Transverse colon (tissue), 4 donors: ENCODE measurements at regions not wholly inside any gene's neighbourhood (a gene's known extent, or its start where the extent isn't known, plus 50 kb on each side); places are given as distances from the start of the nearest gene placed in this dataset.
A peak's percentile ranks its signal among the peaks of the same experiment; 100 is the strongest.

ENCODE experiments used
- DNase-seq: peaks from one replicate; pipeline ENCODE4 v3.0.0-alpha.2; 2019
- H3K27ac ChIP-seq, 4 donors: fragments of 200-600 bp; sonication (generic); 2 replicates each; pipeline ENCODE4 v1.5.1; 2016 to 2018; ENCODE audit warnings: inconsistent platforms in 4 of 4
- H3K27me3 ChIP-seq: fragments of 200-600 bp; sonication (generic); 2 replicates; pipeline ENCODE4 v1.5.1; 2017; ENCODE audit warnings: inconsistent platforms
- H3K36me3 ChIP-seq, 4 donors: fragments of 200-600 bp; sonication (generic); 2 replicates each; pipeline ENCODE4 v1.5.1; 2017 to 2019; ENCODE audit warnings: inconsistent platforms in 4 of 4
- H3K4me1 ChIP-seq, 4 donors: fragments of 200-600 bp; sonication (generic); 2 replicates each; pipeline ENCODE4 v1.5.1; 2017 to 2020; ENCODE audit warnings: inconsistent platforms in 4 of 4
- H3K4me3 ChIP-seq, 4 donors: fragments of 200-600 bp; sonication (generic); 1 replicate in 1 of 4; 2 replicates in 3 of 4; pipeline versions ENCODE4 v1.5.1 to v1.6.1; 2017 to 2019; ENCODE audit warnings: inconsistent platforms in 4 of 4
- H3K9me3 ChIP-seq, 2 donors: fragments of 200-600 bp; sonication (generic); 2 replicates each; pipeline ENCODE4 v1.5.1; 2017 to 2019; ENCODE audit warnings: inconsistent platforms in 2 of 2
- CTCF ChIP-seq, 5 experiments: fragments of 200-600 bp in 3 of 5; fragments of 450-650 bp in 2 of 5; sonication (generic) in 3 of 5; IDR thresholded peaks; 1 replicate in 2 of 5; 2 replicates in 3 of 5; pipeline ENCODE4 v1.5.1; 2016 to 2017; ENCODE audit warnings: antibody characterized with exemption in 5 of 5, inconsistent platforms in 3 of 5, mild to moderate bottlenecking in 2 of 5, moderate library complexity in 1 of 5
- EP300 ChIP-seq: sonication (generic); formaldehyde crosslinking; IDR thresholded peaks from one replicate; pipeline ENCODE4 v1.6.1; 2017; ENCODE audit warnings: antibody characterized with exemption, low read depth
- POLR2A ChIP-seq: fragments of 450-650 bp; IDR thresholded peaks from one replicate; pipeline ENCODE4 v1.6.1; 2016; ENCODE audit warnings: antibody characterized with exemption, mild to moderate bottlenecking, moderate library complexity
- POLR2AphosphoS5 ChIP-seq, 3 donors: sonication (generic); formaldehyde crosslinking; IDR thresholded peaks; one replicate each; pipeline ENCODE4 v1.6.1; 2016; ENCODE audit warnings: antibody characterized with exemption in 3 of 3
- WGBS, 2 donors: methylation state at CpG; one replicate each; pipeline ENCODE4 v1.1.5; 2018; ENCODE audit warnings: low coverage in 1 of 2; 5-methylcytosine and 5-hydroxymethylcytosine counted together
- in situ Hi-C, 4 donors: fragments of 200-750 bp; cut with MboI; loops; one replicate each; pipeline versions ENCODE4 v1.15.0 to v1.15.1; 2017; ENCODE audit warnings: low sequenced_read_pairs in 3 of 4, low pct_ligation_motif_present in 1 of 4, low pct_unique_long_range_greater_than_20kb in 1 of 4
- intact Hi-C: fragments of 100-400 bp; cut with DNase I; formaldehyde crosslinking; loops from one replicate; pipeline ENCODE4 v1.15.1; 2023; ENCODE audit warnings: low total_unique reads

- Histone ChIP-seq H3K4me3 (no peak overlapping the region), H3K36me3 (no peaks in the 10 kb centered on the region), H3K9me3 (no peaks in the 10 kb centered on the region), H3K27ac (no peak overlapping the region), H3K4me1 (no peaks in the 10 kb centered on the region), H3K27me3 (no peaks in the 10 kb centered on the region)
- WGBS, 2 donors: 83% methylated on average over 6 of the region's 6 CpGs; no CpG with 5 or more reads in 1 of the 2 donors
- intact Hi-C loops (loop anchor here (10.0 kb wide), 1 partner anchor 373 kb away; no protein-coding TSS in a partner anchor), in situ Hi-C loops (no loop called here)
- DNase-seq: no peak
- TF ChIP-seq POLR2AphosphoS5 (IDR thresholded peaks at IDR 0.05) (no peak), CTCF (IDR thresholded peaks at IDR 0.05) (no peak), POLR2A (no peak), EP300 (no peak)
These were observed 278.2 kb upstream of the RTL1 start for GRCh38 chr14:101181446-101182313.

DNA sequence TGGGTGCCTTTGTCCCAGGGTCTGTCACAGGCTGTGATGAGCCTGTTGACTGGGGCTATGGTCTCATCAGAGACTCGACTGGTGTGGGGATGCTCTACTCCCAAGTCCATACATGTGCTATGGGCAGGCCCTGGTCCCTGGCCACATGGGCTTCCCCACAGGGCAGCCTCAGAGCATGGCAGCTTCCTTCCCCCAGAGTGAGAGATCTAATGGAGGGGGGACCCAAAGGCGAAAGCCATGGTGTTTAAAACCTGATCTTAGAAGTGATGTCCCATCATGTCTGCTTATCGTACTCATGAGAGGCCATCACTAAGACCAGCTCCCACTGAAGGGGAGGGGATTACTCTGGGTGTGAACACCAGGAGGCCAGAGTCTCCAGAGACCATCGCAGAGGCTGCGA is 279.0 kb upstream of the RTL1 start:
- H3K4me1 ChIP-seq: no peaks in the 10 kb centered on the region
- no peaks in the 10 kb centered on the region for H3K36me3 ChIP-seq
- no peak for TF ChIP-seq POLR2A
- TF ChIP-seq EP300: no peak
- TF ChIP-seq CTCF (IDR thresholded peaks at IDR 0.05): no peak
- no peak for TF ChIP-seq POLR2AphosphoS5 (IDR thresholded peaks at IDR 0.05)
- H3K9me3 ChIP-seq: no peaks in the 10 kb centered on the region
- no peak for DNase-seq
- intact Hi-C loops (loop anchor here (10.0 kb wide), 1 partner anchor 372 kb away; no protein-coding TSS in a partner anchor), in situ Hi-C loops (no loop called here)
- H3K27ac ChIP-seq: no peak overlapping the region
- no peaks in the 10 kb centered on the region for H3K27me3 ChIP-seq
- H3K4me3 ChIP-seq: no peak overlapping the region
- WGBS, 2 donors: 40 to 83% methylated on average over 2 to 4 of the region's 5 CpGs

- no peak overlapping the region for H3K27ac ChIP-seq
- in situ Hi-C loops (no loop called here), intact Hi-C loops (loop anchor here (10.0 kb wide), 1 partner anchor 371 kb away; no protein-coding TSS in a partner anchor)
- no peaks in the 10 kb centered on the region for H3K9me3 ChIP-seq
- 51% methylated on average over 16 of the region's 23 CpGs; no CpG with 5 or more reads in 1 of the 2 donors for WGBS, 2 donors
- TF ChIP-seq EP300 (no peak), CTCF (IDR thresholded peaks at IDR 0.05) (peak; percentile 40 to 46 (median 43)), POLR2A (no peak), POLR2AphosphoS5 (IDR thresholded peaks at IDR 0.05) (no peak)
- H3K36me3 ChIP-seq: no peaks in the 10 kb centered on the region
- H3K27me3 ChIP-seq: no peaks in the 10 kb centered on the region
- no peak overlapping the region for H3K4me3 ChIP-seq
- no peak for DNase-seq
- H3K4me1 ChIP-seq: no peaks in the 10 kb centered on the region
These were observed 280.0 kb upstream of the RTL1 start for GRCh38 chr14:101183376-101184103.

DNA sequence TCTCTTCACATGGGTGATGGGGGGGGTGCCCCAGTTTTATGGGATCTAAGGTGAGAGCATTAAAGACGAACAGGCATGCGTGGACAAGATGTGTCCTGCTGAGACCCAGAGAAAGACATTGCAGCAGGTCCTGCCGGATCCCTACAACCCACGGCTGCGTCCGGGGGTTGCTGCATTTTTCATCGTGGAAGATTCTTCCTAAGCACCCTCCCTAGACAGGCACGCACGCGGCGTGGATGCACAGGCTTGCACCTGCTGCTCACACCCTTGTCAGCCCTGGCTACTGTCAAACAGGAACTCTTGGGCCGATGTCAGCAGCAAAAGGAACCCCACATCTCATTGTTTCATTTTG is 280.6 kb upstream of the RTL1 start:
- Histone ChIP-seq H3K4me3 (no peak overlapping the region), H3K27ac (no peak overlapping the region), H3K9me3 (no peaks in the 10 kb centered on the region), H3K27me3 (no peaks in the 10 kb centered on the region), H3K36me3 (no peaks in the 10 kb centered on the region), H3K4me1 (no peaks in the 10 kb centered on the region)
- WGBS, 2 donors: 64% methylated on average over 12 of the region's 12 CpGs; no CpG with 5 or more reads in 1 of the 2 donors
- in situ Hi-C loops: no loop called here
- intact Hi-C loops: loop anchor here (10.0 kb wide), 1 partner anchor 371 kb away; no protein-coding TSS in a partner anchor
- DNase-seq: no peak
- TF ChIP-seq POLR2AphosphoS5 (IDR thresholded peaks at IDR 0.05) (no peak), POLR2A (no peak), CTCF (IDR thresholded peaks at IDR 0.05) (no peak), EP300 (no peak)
